ENCODE measurements at regions not wholly inside any gene's neighbourhood (a gene's known extent, or its start where the extent isn't known, plus 50 kb on each side); places are given as distances from the start of the nearest gene placed in this dataset.

GRCh38 chr6:56794421-56794820 lies 151.7 kb upstream of the DST start:
- Histone ChIP-seq H3K4me2 (ENCODE audit: insufficient read depth, insufficient read length, low read length) (peak overlapping the region; percentile 52), H3K4ac (ENCODE audit: low read depth, low read length) (no peak overlapping the region), H4K91ac (ENCODE audit: insufficient read length, low read depth, low read length) (no peak overlapping the region), H3T11ph (ENCODE audit: low read length) (no peak overlapping the region), H3K23ac (ENCODE audit: insufficient read length, low read depth, low read length) (no peak overlapping the region), H3K27ac (ENCODE audit: insufficient read length, low read depth, low read length) (peak overlapping the region; percentile 70), H2BK15ac (ENCODE audit: low read depth, low read length) (no peak overlapping the region), H2BK5ac (ENCODE audit: insufficient read length, low read length) (no peak overlapping the region), H3K27me3 (ENCODE audit: insufficient read depth, low read length) (no peaks in the 10 kb centered on the region), H3K56ac (ENCODE audit: insufficient read length, low read depth, low read length) (no peak overlapping the region), H3K79me2 (ENCODE audit: insufficient read depth, low read length) (peaks cover 15% of the 10 kb centered on the region; the same call in 1 of the 2 replicates), H2BK20ac (ENCODE audit: low read depth, low read length, poor library complexity, severe bottlenecking) (no peak overlapping the region), H4K5ac (ENCODE audit: insufficient read length, low read depth, low read length) (no peak overlapping the region), H3K79me1 (ENCODE audit: insufficient read depth, low read depth, low read length, poor library complexity, severe bottlenecking) (peaks cover 8% of the 10 kb centered on the region), H2AFZ (ENCODE audit: low read length) (no peak overlapping the region), H3K18ac (ENCODE audit: insufficient read length, low read depth, low read length) (no peak overlapping the region), H3K9me3 (ENCODE audit: control insufficient read depth, low read depth, low read length) (no peaks in the 10 kb centered on the region), H3K14ac (ENCODE audit: insufficient read depth, low read length) (no peak overlapping the region), H2BK120ac (ENCODE audit: low read depth, low read length, poor library complexity, severe bottlenecking) (no peak overlapping the region), H3K4me1 (ENCODE audit: insufficient read depth, low read length) (peaks cover 16% of the 10 kb centered on the region), H3K9ac (ENCODE audit: extremely low read depth, insufficient read length, low read length) (no peak overlapping the region), H2BK12ac (ENCODE audit: insufficient read length, low read depth, low read length) (no peak overlapping the region), H2AK5ac (ENCODE audit: insufficient read length, low read length) (no peak overlapping the region), H4K8ac (replicated peaks; ENCODE audit: insufficient read length, low read depth, low read length) (no peak overlapping the region), H4K20me1 (ENCODE audit: control insufficient read depth, insufficient read depth, insufficient read length) (no peaks in the 10 kb centered on the region), H3K23me2 (ENCODE audit: insufficient read length, low read depth, low read length, poor library complexity, severe bottlenecking) (no peaks in the 10 kb centered on the region)
- Mint-ChIP-seq H3K9me3 (no peaks in the 10 kb centered on the region), H3K4me3 (peak overlapping the region; percentile 37 to 60), H3K27ac (peak overlapping the region; percentile 94 to 98 (median 98)), H3K27me3 (ENCODE audit: low read depth) (no peaks in the 10 kb centered on the region), H3K36me3 (ENCODE audit: insufficient read depth in 1 of 3, low read depth in 3 of 3) (peaks cover 0 to 3% (median 0%) of the 10 kb centered on the region in 3 experiments; a peak in 4 of 7 replicates), H3K4me1 (peaks cover 71 to 72% of the 10 kb centered on the region in 2 experiments)
- no peak for TF ChIP-seq CTCF (conservative IDR thresholded peaks at IDR 0.05)
- peak; percentile 78 for DNase-seq
